Activated CD4-positive, alpha-beta T cell treated with anti-CD3 and anti-CD28 coated beads, Interleukin-2, amount 10 ng/mL, durations not matched to agents 24 days and 14 days (primary cell): ENCODE measurements at regions not wholly inside any gene's neighbourhood (a gene's known extent, or its start where the extent isn't known, plus 50 kb on each side); places are given as distances from the start of the nearest gene placed in this dataset.

Experiments used
- DNase-seq: peaks from one replicate; pipeline ENCODE4 v3.0.0; 2022
- H3K27ac Mint-ChIP-seq: one replicate; pipeline ENCODE4 v1.8.0; 2022; ENCODE audit warnings: mild to moderate bottlenecking, mixed read lengths
- H3K27me3 Mint-ChIP-seq: one replicate; pipeline ENCODE4 v1.8.0; 2022; ENCODE audit warnings: mixed read lengths
- H3K36me3 Mint-ChIP-seq: one replicate; pipeline ENCODE4 v1.8.0; 2022; ENCODE audit warnings: low read depth, mild to moderate bottlenecking, mixed read lengths
- H3K4me1 Mint-ChIP-seq: one replicate; pipeline ENCODE4 v1.8.0; 2021; ENCODE audit warnings: mixed read lengths
- H3K4me3 Mint-ChIP-seq: one replicate; pipeline ENCODE4 v1.8.0; 2022; ENCODE audit warnings: mild to moderate bottlenecking, moderate library complexity, mixed read lengths
- H3K9me3 Mint-ChIP-seq: one replicate; pipeline ENCODE4 v1.8.0; 2021; ENCODE audit warnings: mixed read lengths
- intact Hi-C: fragments of 100-400 bp; cut with micrococcal nuclease; formaldehyde crosslinking; loops from one replicate; pipeline ENCODE4 v1.15.1; 2023

- Mint-ChIP-seq H3K4me3 (no peak overlapping the region), H3K27me3 (peaks cover 6% of the 10 kb centered on the region), H3K27ac (no peak overlapping the region), H3K4me1 (peaks cover 7% of the 10 kb centered on the region), H3K9me3 (no peaks in the 10 kb centered on the region), H3K36me3 (no peaks in the 10 kb centered on the region)
- intact Hi-C loops, result no loop called here
- no peak for DNase-seq
Observed at GRCh38 chr15:79676621-79677020, 220.2 kb downstream of the MTHFS start.

DNA sequence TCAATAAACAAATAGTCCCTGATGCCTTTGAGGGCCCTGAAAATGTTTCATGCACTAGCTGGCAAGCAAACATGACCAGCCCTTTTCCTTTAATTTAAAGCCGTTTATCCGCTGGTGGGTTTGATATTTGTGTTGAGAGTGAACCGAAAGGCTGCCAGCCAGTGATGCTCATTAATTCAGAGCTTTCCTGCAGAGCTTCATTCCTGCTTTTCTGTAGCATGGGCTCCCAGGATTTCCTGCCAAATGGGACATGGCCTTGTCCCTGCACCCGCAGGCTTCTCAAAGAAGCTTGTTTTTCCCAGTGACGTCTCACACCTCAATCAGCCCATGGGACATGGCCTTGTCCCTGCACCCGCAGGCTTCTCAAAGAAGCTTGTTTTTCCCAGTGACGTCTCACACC lies 219.6 kb downstream of the MTHFS start:
- DNase-seq, result no peak
- no peak overlapping the region for H3K4me3 Mint-ChIP-seq
- H3K9me3 Mint-ChIP-seq, result no peaks in the 10 kb centered on the region
- intact Hi-C loops, result no loop called here
- peaks cover 7% of the 10 kb centered on the region for H3K4me1 Mint-ChIP-seq
- H3K27ac Mint-ChIP-seq, result no peak overlapping the region
- H3K36me3 Mint-ChIP-seq, result no peaks in the 10 kb centered on the region
- peaks cover 6% of the 10 kb centered on the region for H3K27me3 Mint-ChIP-seq

- Mint-ChIP-seq H3K4me1 (peaks cover 7% of the 10 kb centered on the region), H3K9me3 (no peaks in the 10 kb centered on the region), H3K27me3 (peaks cover 6% of the 10 kb centered on the region), H3K27ac (no peak overlapping the region), H3K36me3 (no peaks in the 10 kb centered on the region), H3K4me3 (no peak overlapping the region)
- intact Hi-C loops, result no loop called here
- no peak for DNase-seq
Observed at GRCh38 chr15:79678032-79678701, 218.6 kb downstream of the MTHFS start.

- H3K4me1 Mint-ChIP-seq, result peaks cover 6% of the 10 kb centered on the region
- intact Hi-C loops, result no loop called here
- no peaks in the 10 kb centered on the region for H3K9me3 Mint-ChIP-seq
- no peaks in the 10 kb centered on the region for H3K36me3 Mint-ChIP-seq
- no peak overlapping the region for H3K27ac Mint-ChIP-seq
- peaks cover 6% of the 10 kb centered on the region for H3K27me3 Mint-ChIP-seq
- no peak for DNase-seq
- H3K4me3 Mint-ChIP-seq, result no peak overlapping the region
Observed at GRCh38 chr15:79680720-79681119, 216.1 kb downstream of the MTHFS start.

DNA sequence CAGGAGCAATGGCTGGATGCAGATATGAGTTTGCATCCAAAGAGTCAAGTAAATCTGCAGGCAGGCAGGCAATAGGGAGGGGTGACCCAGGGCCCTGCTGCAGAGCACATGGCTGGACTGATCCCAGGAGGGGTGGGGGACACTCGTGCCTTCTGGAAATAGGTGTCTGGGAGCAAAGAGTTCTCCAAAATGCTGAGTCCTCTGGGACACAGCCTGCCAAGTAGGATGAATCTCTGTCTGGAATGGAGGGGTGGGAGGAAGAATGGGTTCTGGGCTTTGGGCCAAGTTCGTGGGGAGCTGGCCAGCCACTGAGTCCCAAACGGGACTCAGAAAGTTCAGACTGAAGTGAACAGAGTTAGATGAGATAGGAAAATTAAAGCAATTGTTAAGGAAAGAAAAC lies 214.5 kb downstream of the MTHFS start:
- H3K27ac Mint-ChIP-seq, result no peak overlapping the region
- H3K27me3 Mint-ChIP-seq, result peaks cover 8% of the 10 kb centered on the region
- no peaks in the 10 kb centered on the region for H3K9me3 Mint-ChIP-seq
- intact Hi-C loops, result no loop called here
- H3K36me3 Mint-ChIP-seq, result no peaks in the 10 kb centered on the region
- DNase-seq, result no peak
- peaks cover 6% of the 10 kb centered on the region for H3K4me1 Mint-ChIP-seq
- H3K4me3 Mint-ChIP-seq, result no peak overlapping the region

GRCh38 chr15:79682851-79683288 lies 213.9 kb downstream of the MTHFS start:
- intact Hi-C loops, result no loop called here
- H3K4me3 Mint-ChIP-seq, result no peak overlapping the region
- peaks cover 6% of the 10 kb centered on the region for H3K4me1 Mint-ChIP-seq
- H3K36me3 Mint-ChIP-seq, result no peaks in the 10 kb centered on the region
- H3K9me3 Mint-ChIP-seq, result no peaks in the 10 kb centered on the region
- H3K27me3 Mint-ChIP-seq, result peaks cover 8% of the 10 kb centered on the region
- no peak overlapping the region for H3K27ac Mint-ChIP-seq
- no peak for DNase-seq

DNA sequence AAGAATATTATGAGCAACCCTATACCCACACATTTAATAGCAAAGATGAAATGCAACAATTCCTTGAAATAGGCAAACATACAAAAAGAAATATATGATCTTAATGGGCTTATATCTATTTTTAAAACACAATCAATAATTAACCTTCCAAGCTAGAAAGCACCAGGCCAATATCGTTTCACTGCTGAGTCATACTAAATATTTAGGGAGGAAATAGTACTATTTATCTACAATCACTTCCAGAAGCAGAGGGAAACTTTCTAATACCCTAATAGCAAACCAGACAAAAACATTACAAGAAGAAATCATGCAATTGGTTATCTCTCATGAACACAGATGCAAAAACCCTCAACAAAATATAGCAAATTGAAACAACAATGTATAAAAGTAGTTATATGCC lies 207.8 kb downstream of the MTHFS start:
- peaks cover 28% of the 10 kb centered on the region for H3K27me3 Mint-ChIP-seq
- intact Hi-C loops, result no loop called here

DNA sequence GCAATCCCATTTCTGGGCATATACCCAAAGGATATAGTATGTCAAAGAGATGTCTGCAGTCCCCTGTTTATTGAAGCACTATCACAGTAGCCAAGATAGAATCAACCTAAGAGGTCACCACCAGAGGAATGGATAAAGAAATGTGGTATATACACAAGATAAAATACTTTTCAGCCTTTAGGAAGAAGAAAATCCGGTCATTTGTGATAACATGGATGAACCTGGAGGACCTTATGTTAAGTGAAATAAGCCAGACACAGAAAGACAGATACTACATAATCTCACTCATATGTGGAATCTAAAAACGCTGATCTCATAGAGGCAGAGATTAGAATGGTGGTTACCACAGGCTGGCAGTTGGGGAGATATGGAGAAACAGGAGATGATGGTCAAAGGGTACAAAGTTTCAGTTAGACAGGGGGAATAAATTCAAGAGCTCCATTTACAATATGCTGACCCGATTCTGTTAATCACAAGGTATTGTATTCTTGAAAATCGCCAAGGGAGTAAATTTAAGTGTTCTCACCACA lies 195.8 kb downstream of the MTHFS start:
- no peak overlapping the region for H3K4me3 Mint-ChIP-seq
- no peak for DNase-seq
- H3K27me3 Mint-ChIP-seq, result peaks cover 18% of the 10 kb centered on the region

More for the DNA sequence above, 207.8 kb downstream of the MTHFS start:
- Mint-ChIP-seq H3K36me3 (no peaks in the 10 kb centered on the region), H3K9me3 (no peaks in the 10 kb centered on the region), H3K4me1 (no peaks in the 10 kb centered on the region), H3K27ac (no peak overlapping the region), H3K4me3 (no peak overlapping the region)
- no peak for DNase-seq

GRCh38 chr15:79702621-79703020 lies 194.2 kb downstream of the MTHFS start:
- Mint-ChIP-seq H3K4me1 (no peaks in the 10 kb centered on the region), H3K27ac (no peak overlapping the region), H3K9me3 (no peaks in the 10 kb centered on the region), H3K4me3 (no peak overlapping the region), H3K36me3 (no peaks in the 10 kb centered on the region), H3K27me3 (peaks cover 23% of the 10 kb centered on the region)
- intact Hi-C loops, result no loop called here
- no peak for DNase-seq

More for the DNA sequence above, 195.8 kb downstream of the MTHFS start:
- Mint-ChIP-seq H3K4me1 (no peaks in the 10 kb centered on the region), H3K36me3 (no peaks in the 10 kb centered on the region), H3K27ac (no peak overlapping the region), H3K9me3 (no peaks in the 10 kb centered on the region)
- intact Hi-C loops, result no loop called here

GRCh38 chr15:79721256-79721655 lies 175.6 kb downstream of the MTHFS start:
- Mint-ChIP-seq H3K27ac (no peak overlapping the region), H3K4me3 (no peak overlapping the region), H3K9me3 (no peaks in the 10 kb centered on the region), H3K4me1 (no peaks in the 10 kb centered on the region), H3K36me3 (no peaks in the 10 kb centered on the region), H3K27me3 (peaks cover 4% of the 10 kb centered on the region)
- no peak for DNase-seq
- intact Hi-C loops, result no loop called here

DNA sequence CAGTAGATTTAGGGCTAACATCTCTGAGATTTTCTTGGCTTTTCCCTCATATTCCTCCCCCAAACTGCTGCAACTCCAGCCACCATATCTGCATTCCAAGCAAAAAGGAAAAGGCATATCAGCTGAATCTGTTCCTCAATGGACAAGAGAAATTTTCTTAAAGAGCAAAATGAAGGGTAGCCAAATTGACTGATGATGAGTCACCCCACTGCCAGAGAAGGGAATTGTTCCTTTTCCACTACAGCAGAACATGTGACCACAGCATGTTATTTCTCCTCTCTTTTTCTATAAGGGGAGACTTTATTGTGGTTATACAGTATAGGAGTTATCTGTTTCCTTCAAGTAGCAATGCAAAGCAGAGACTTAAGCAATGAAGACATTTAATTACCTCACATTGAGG lies 172.5 kb downstream of the MTHFS start:
- Mint-ChIP-seq H3K4me3 (no peak overlapping the region), H3K27me3 (peaks cover 5% of the 10 kb centered on the region), H3K27ac (no peak overlapping the region), H3K36me3 (no peaks in the 10 kb centered on the region), H3K4me1 (no peaks in the 10 kb centered on the region), H3K9me3 (no peaks in the 10 kb centered on the region)
- no peak for DNase-seq
- intact Hi-C loops, result no loop called here

- Mint-ChIP-seq H3K4me1 (no peaks in the 10 kb centered on the region), H3K27me3 (peaks cover 5% of the 10 kb centered on the region), H3K9me3 (no peaks in the 10 kb centered on the region), H3K27ac (no peak overlapping the region), H3K4me3 (no peak overlapping the region), H3K36me3 (no peaks in the 10 kb centered on the region)
- intact Hi-C loops, result no loop called here
- no peak for DNase-seq
Observed at GRCh38 chr15:79724804-79725203, 172.0 kb downstream of the MTHFS start.

DNA sequence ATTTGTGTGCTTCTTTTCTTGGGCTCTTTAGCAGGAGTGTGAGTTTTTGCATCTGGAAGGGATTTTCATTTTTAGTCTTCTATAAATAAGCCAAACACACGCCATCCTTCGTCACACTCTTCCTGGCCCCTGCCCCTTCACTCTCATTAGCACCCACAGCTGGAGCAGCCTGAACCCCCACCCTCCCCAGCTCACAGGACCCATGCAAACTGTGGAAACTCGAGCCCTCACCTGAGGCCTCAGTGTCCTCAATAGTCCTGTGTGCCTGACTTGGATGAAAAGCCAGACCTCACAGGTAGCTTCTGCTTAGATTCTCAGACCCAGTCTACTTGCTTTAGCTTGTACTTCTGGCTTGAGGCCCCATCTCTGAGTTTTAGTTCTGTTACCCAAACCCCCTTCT lies 167.9 kb downstream of the MTHFS start:
- H3K27me3 Mint-ChIP-seq, result peaks cover 8% of the 10 kb centered on the region
- intact Hi-C loops, result no loop called here
- no peak overlapping the region for H3K4me3 Mint-ChIP-seq
- no peaks in the 10 kb centered on the region for H3K36me3 Mint-ChIP-seq
- no peaks in the 10 kb centered on the region for H3K4me1 Mint-ChIP-seq
- H3K27ac Mint-ChIP-seq, result no peak overlapping the region
- no peaks in the 10 kb centered on the region for H3K9me3 Mint-ChIP-seq
- no peak for DNase-seq

DNA sequence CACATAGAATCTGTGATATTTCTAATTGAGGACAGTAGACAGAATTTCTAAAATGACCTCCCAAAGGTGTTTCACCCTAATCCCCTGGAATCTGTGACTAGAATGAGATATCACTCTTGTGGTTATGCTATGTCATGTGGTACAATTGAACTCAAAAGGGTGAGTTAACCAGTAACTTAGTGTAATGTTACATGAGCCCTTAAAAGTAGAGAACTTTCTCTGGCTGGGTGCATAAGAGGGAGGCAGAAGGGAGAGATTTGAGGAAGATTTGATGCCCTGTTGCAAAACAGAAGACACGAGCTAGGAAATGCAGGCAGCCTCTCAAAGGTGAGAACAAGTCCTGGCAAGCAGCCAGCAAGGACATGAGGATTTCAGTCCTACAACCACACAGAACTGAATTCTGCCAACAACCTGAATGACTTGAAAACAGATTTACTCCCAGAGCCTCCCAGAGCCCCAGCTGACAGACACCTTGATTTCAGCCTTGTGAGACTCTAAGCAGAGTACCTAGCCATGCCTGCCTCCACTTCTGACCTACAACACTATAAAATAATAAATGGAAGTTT lies 160.3 kb downstream of the MTHFS start:
- intact Hi-C loops, result no loop called here
- no peak for DNase-seq
- H3K4me1 Mint-ChIP-seq, result no peaks in the 10 kb centered on the region
- no peak overlapping the region for H3K4me3 Mint-ChIP-seq
- peaks cover 12% of the 10 kb centered on the region for H3K27me3 Mint-ChIP-seq
- H3K27ac Mint-ChIP-seq, result no peak overlapping the region
- H3K9me3 Mint-ChIP-seq, result no peaks in the 10 kb centered on the region
- H3K36me3 Mint-ChIP-seq, result no peaks in the 10 kb centered on the region

GRCh38 chr15:79738143-79738542 lies 158.7 kb downstream of the MTHFS start:
- peaks cover 6% of the 10 kb centered on the region for H3K27me3 Mint-ChIP-seq
- intact Hi-C loops, result no loop called here
- H3K4me1 Mint-ChIP-seq, result no peaks in the 10 kb centered on the region
- H3K4me3 Mint-ChIP-seq, result no peak overlapping the region
- no peaks in the 10 kb centered on the region for H3K36me3 Mint-ChIP-seq
- no peaks in the 10 kb centered on the region for H3K9me3 Mint-ChIP-seq
- no peak for DNase-seq
- no peak overlapping the region for H3K27ac Mint-ChIP-seq
